Effector memory CD8-positive, alpha-beta T cell (primary cell): ENCODE measurements at regions not wholly inside any gene's neighbourhood (a gene's known extent, or its start where the extent isn't known, plus 50 kb on each side); places are given as distances from the start of the nearest gene placed in this dataset.

Experiments
- ATAC-seq: fragments of 150-1000 bp; cut with Tn5 transposase; replicated peaks from 2 replicates; pipeline ENCODE4 v1.10.0; 2021; ENCODE audit warnings: mild to moderate bottlenecking, moderate library complexity
- DNase-seq, 3 experiments: peaks; one replicate each; pipeline ENCODE4 v3.0.0; 2021
- H3K27ac Mint-ChIP-seq, 2 donors: one replicate each; pipeline ENCODE4 v1.8.0; 2022; ENCODE audit warnings: mild to moderate bottlenecking in 2 of 2, mixed read lengths in 2 of 2, moderate library complexity in 2 of 2
- H3K27me3 Mint-ChIP-seq, 2 donors: one replicate each; pipeline ENCODE4 v1.8.0; 2022; ENCODE audit warnings: mixed read lengths in 2 of 2
- H3K36me3 Mint-ChIP-seq: one replicate; pipeline ENCODE4 v1.8.0; 2022; ENCODE audit warnings: mild to moderate bottlenecking, moderate library complexity, mixed read lengths; ENCODE audit not compliant: insufficient read depth
- H3K4me1 Mint-ChIP-seq, 2 donors: one replicate each; pipeline ENCODE4 v1.8.0; 2022; ENCODE audit warnings: low read depth in 2 of 2, mixed read lengths in 2 of 2
- H3K4me3 Mint-ChIP-seq, 2 donors: one replicate each; pipeline ENCODE4 v1.8.0; 2022; ENCODE audit warnings: mild to moderate bottlenecking in 2 of 2, mixed read lengths in 2 of 2, moderate library complexity in 2 of 2
- H3K9me3 Mint-ChIP-seq, 2 donors: one replicate each; pipeline ENCODE4 v1.8.0; 2022; ENCODE audit warnings: mixed read lengths in 2 of 2

DNA sequence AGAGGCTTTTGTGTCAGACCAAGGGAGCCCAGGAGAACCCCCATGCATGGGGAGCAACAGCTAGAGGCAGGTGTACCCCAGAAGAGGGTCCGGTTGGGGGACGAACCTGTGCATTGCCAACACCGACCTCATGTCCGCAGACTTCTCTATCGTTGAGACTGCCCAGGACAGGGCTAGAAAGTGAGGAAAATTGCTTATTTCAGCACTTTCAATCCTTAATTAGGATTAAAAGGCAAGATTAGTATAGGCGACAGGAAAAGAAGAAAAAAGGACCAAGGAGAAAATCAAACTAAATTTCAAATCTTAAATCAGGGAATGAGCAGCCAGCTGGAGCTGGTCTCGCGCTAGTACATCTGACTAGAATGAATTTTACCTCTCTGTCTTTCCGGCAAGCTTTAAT, 438.9 kb upstream of the SOX11 start:
- DNase-seq: no peak
- ATAC-seq: no peak
- Mint-ChIP-seq H3K36me3 (no peaks in the 10 kb centered on the region), H3K27me3 (no peaks in the 10 kb centered on the region), H3K9me3 (peaks cover 11 to 29% of the 10 kb centered on the region in 2 donors), H3K27ac (no peak overlapping the region), H3K4me3 (no peak overlapping the region), H3K4me1 (no peaks in the 10 kb centered on the region)

DNA sequence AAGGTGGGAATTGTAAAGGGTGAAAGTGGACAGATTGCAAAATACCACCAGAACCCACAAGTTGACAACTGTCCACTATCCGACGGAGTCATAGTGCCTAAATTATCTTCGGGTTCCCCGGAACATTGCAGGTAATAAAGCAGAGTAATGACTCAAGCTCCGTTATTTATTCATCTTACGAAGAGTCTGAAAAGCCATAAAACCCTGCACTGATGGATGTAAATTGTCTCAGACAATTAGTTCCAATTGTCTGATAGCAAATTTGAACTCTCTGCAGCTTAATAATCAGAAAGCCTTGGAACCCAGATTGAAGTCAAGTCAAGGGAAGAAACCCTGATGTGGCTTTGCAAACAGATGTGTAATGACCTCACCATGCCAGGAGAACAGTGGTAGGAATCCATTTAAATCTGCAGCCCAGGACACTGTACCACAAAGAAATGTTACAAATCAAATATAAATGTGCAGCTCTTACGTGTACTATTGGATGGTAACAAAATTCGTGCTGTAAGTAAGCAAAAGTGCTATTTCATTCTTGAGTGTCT, 437.3 kb upstream of the SOX11 start:
- no peaks in the 10 kb centered on the region for H3K27me3 Mint-ChIP-seq
- H3K4me3 Mint-ChIP-seq: no peak overlapping the region
- H3K4me1 Mint-ChIP-seq: no peaks in the 10 kb centered on the region
- no peak for ATAC-seq
- DNase-seq: no peak
- H3K36me3 Mint-ChIP-seq: no peaks in the 10 kb centered on the region
- H3K27ac Mint-ChIP-seq: no peak overlapping the region
- H3K9me3 Mint-ChIP-seq: peaks cover 14 to 39% of the 10 kb centered on the region in 2 donors

DNA sequence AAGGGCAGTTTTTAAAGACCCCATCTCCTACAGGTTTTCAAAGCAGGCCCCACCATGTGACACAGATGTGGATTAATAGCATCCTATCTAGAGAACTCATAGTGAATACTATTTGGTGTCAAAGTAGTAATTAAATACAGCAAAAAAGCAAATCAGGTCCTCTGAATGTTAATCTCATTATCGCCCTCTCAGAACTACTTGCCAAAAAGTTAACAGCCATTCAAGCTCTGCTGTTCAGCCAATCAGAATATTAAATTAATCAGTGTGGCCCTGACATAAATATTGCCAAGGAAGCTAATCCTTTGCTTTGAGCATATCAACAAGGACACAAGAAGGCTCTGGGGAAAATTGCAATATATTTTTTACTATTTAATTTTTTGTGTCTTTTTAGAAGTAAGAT, 428.9 kb upstream of the SOX11 start:
- no peak for DNase-seq
- H3K36me3 Mint-ChIP-seq: no peaks in the 10 kb centered on the region
- no peak overlapping the region for H3K27ac Mint-ChIP-seq
- no peak overlapping the region for H3K4me3 Mint-ChIP-seq
- peaks cover 14 to 17% of the 10 kb centered on the region in 2 donors for H3K9me3 Mint-ChIP-seq
- no peak for ATAC-seq
- no peaks in the 10 kb centered on the region for H3K27me3 Mint-ChIP-seq
- no peaks in the 10 kb centered on the region for H3K4me1 Mint-ChIP-seq

GRCh38 chr2:5264361-5264760, 427.8 kb upstream of the SOX11 start:
- Mint-ChIP-seq H3K4me3 (no peak overlapping the region), H3K27me3 (no peaks in the 10 kb centered on the region), H3K9me3 (peaks cover 9 to 14% of the 10 kb centered on the region in 2 donors), H3K4me1 (no peaks in the 10 kb centered on the region), H3K36me3 (no peaks in the 10 kb centered on the region), H3K27ac (no peak overlapping the region)
- no peak for DNase-seq
- ATAC-seq: no peak

- Mint-ChIP-seq H3K4me1 (no peaks in the 10 kb centered on the region), H3K36me3 (no peaks in the 10 kb centered on the region), H3K9me3 (peaks cover 6 to 22% of the 10 kb centered on the region in 2 donors), H3K4me3 (no peak overlapping the region), H3K27ac (no peak overlapping the region), H3K27me3 (no peaks in the 10 kb centered on the region)
- ATAC-seq (no peak), DNase-seq (no peak)
Measured at GRCh38 chr2:5285061-5285460, 407.1 kb upstream of the SOX11 start.

GRCh38 chr2:5285872-5286769, 406.1 kb upstream of the SOX11 start:
- ATAC-seq: no peak
- no peaks in the 10 kb centered on the region for H3K27me3 Mint-ChIP-seq
- no peak for DNase-seq

DNA sequence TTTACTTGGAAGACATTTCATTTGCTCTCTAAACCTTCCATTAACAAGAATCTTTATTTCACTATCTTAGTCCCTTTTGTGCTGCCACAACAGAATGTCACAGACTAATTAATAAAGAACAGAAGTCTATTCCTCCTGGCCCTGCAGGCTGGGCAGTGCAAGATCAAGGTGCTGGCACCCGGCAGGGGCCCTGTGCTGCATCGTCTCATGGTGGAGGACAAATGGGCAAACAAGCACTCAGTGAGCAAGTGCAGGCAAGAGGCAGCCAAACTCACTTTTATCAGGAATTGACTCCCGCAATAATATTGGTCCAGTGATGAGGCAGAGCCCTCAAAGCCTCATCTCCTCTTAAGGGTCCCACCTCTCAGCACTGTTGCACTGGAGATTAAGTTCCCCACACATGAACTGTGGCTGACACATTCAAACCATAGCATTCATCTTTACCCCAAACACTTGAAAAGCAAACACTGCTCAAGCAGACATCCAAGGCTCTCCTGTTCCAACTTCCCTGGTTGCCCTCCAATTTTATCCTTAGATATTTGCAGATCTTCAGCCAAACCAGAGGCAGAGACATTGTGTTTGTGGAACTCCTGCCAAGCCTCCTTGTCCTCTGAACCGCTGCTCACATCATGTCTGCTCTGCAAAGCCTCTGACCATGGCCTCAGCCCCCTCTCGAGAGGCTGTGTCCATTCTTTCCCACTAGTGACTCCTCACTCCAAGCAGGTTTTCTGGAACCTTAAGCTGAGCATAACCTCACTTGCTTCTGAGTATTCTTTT, 404.4 kb upstream of the SOX11 start:
- Mint-ChIP-seq H3K4me1 (no peaks in the 10 kb centered on the region), H3K36me3 (no peaks in the 10 kb centered on the region), H3K9me3 (peaks cover 9 to 22% of the 10 kb centered on the region in 2 donors), H3K4me3 (no peak overlapping the region), H3K27ac (no peak overlapping the region), H3K27me3 (no peaks in the 10 kb centered on the region)
- DNase-seq: no peak
- ATAC-seq: no peak

More at GRCh38 chr2:5285872-5286769, 406.1 kb upstream of the SOX11 start:
- Mint-ChIP-seq H3K36me3 (no peaks in the 10 kb centered on the region), H3K27ac (no peak overlapping the region), H3K4me3 (no peak overlapping the region), H3K9me3 (peaks cover 9 to 22% of the 10 kb centered on the region in 2 donors), H3K4me1 (no peaks in the 10 kb centered on the region)

DNA sequence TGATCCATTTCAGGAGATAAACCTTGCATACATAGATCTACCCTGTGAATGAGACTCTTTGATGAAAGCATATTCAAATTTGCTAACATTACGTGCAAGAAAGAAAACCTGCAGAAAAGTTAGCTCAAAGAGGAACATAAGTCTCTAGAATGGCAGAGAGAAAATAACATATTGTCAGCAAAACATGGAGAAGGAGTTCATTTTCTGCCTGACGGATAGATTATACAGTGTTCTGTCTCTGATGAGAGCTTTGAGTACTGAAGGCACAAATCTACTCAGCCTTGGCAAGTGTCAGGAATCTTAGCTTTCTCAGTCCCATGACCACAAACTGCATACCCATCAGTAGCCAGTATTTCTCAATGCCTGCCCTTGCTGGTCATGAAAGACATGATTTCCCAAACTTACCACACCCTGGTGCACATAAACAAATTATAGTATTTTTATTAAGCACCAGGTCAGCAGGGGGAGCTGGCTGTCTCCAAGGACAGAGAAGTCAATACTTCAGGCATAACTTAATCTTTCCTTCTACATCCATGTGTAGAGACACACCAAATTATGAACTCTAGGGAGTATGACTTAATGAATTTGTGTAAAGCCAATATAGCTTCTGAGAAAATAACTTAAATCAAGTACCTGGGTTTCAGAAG, 401.2 kb upstream of the SOX11 start:
- DNase-seq (no peak), ATAC-seq (no peak)
- Mint-ChIP-seq H3K4me3 (no peak overlapping the region), H3K9me3 (peaks cover 7 to 14% of the 10 kb centered on the region in 2 donors), H3K27ac (no peak overlapping the region), H3K27me3 (no peaks in the 10 kb centered on the region), H3K36me3 (no peaks in the 10 kb centered on the region), H3K4me1 (no peaks in the 10 kb centered on the region)

GRCh38 chr2:5304640-5305039, 387.5 kb upstream of the SOX11 start:
- ATAC-seq: no peak
- Mint-ChIP-seq H3K4me1 (no peaks in the 10 kb centered on the region), H3K4me3 (no peak overlapping the region), H3K36me3 (peaks cover 4% of the 10 kb centered on the region), H3K27ac (no peak overlapping the region), H3K9me3 (peaks cover 10 to 31% of the 10 kb centered on the region in 2 donors), H3K27me3 (no peaks in the 10 kb centered on the region)
- no peak for DNase-seq

DNA sequence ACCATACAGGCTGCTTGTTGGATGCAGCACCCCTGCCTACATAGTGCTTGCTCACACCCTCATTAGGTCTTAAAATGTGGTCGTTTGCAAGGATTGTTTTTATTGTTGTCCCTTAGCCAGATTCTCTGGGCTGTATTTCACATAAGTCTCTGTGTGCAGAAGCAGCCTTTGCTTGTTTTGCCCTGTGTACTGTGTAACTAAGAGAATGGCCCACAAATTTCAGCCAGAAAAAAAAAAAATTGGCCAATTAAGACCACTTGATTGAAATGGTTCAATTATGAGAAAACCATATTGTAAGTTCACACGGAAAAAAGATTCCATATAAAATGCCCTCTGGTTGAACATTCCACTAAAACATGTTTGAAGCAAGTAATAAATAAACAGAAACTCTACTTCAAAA, 377.1 kb upstream of the SOX11 start:
- H3K36me3 Mint-ChIP-seq: peaks cover 3% of the 10 kb centered on the region
- no peaks in the 10 kb centered on the region for H3K27me3 Mint-ChIP-seq
- H3K9me3 Mint-ChIP-seq: peaks cover 13 to 16% of the 10 kb centered on the region in 2 donors
- DNase-seq (no peak), ATAC-seq (no peak)
- no peaks in the 10 kb centered on the region for H3K4me1 Mint-ChIP-seq
- no peak overlapping the region for H3K27ac Mint-ChIP-seq
- no peak overlapping the region for H3K4me3 Mint-ChIP-seq

DNA sequence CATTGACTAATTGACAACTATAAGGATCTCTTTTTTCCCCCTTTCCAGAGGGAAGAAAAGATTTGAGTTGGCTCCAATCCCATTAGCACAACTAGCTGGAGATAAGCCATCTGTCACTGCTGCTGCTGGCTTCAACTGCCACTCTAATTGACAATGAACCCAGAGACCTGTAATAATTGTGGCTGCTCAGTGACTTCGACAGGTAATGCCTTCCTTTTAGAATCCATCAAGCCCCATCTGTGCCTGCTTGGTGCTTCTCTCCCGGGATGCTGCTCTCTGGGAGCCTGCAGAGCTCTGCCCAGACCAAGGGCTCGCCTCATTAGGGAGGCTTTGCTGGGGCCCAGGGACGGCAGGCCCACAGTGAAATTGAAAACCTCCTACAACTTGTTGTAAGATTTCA, 376.7 kb upstream of the SOX11 start:
- H3K27ac Mint-ChIP-seq: no peak overlapping the region
- no peak overlapping the region for H3K4me3 Mint-ChIP-seq
- peaks cover 13 to 16% of the 10 kb centered on the region in 2 donors for H3K9me3 Mint-ChIP-seq
- no peaks in the 10 kb centered on the region for H3K27me3 Mint-ChIP-seq
- ATAC-seq: no peak
- H3K36me3 Mint-ChIP-seq: peaks cover 3% of the 10 kb centered on the region
- DNase-seq: no peak
- no peaks in the 10 kb centered on the region for H3K4me1 Mint-ChIP-seq

GRCh38 chr2:5316001-5316490, 376.1 kb upstream of the SOX11 start:
- no peak overlapping the region for H3K27ac Mint-ChIP-seq

DNA sequence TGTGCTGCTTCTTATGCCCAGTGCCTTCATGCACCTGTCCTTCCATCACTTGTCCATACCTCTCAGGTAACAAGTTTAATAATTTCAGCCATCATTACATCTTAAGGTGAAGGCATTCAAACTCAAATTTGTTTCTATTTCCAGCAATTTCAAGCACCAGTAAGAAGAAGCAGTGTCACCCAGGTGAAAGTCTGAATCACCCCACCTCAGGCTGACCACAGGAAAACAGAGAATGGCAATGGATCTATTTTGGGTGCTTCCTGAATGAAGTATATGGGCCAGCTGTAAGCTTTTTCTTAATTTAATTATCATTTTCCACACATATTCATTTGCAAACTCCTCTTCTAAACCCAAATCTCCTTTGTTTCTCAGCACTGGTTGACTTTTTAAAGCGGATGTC, 372.7 kb upstream of the SOX11 start:
- DNase-seq (no peak), ATAC-seq (no peak)
- peaks cover 3% of the 10 kb centered on the region for H3K36me3 Mint-ChIP-seq
- no peak overlapping the region for H3K27ac Mint-ChIP-seq
- H3K27me3 Mint-ChIP-seq: no peaks in the 10 kb centered on the region
- H3K4me1 Mint-ChIP-seq: no peaks in the 10 kb centered on the region
- peaks cover 12 to 25% of the 10 kb centered on the region in 2 donors for H3K9me3 Mint-ChIP-seq
- no peak overlapping the region for H3K4me3 Mint-ChIP-seq

More at GRCh38 chr2:5316001-5316490, 376.1 kb upstream of the SOX11 start:
- no peak for DNase-seq
- Mint-ChIP-seq H3K27me3 (no peaks in the 10 kb centered on the region), H3K36me3 (peaks cover 3% of the 10 kb centered on the region), H3K4me3 (no peak overlapping the region), H3K4me1 (no peaks in the 10 kb centered on the region), H3K9me3 (peaks cover 15 to 20% of the 10 kb centered on the region in 2 donors)
- no peak for ATAC-seq
